K562 (cell line): ENCODE measurements at regions not wholly inside any gene's neighbourhood (a gene's known extent, or its start where the extent isn't known, plus 50 kb on each side); places are given as distances from the start of the nearest gene placed in this dataset.

Experiments
- ADNP ChIP-seq: fragments of 200-800 bp; sonication (Bioruptor generic); IDR thresholded peaks from 2 replicates; pipeline ENCODE4 v1.6.1; 2016; ENCODE audit warnings: missing genetic modification characterization, missing compliant biosample characterization
- ATF7 ChIP-seq: fragments of 450-650 bp; IDR thresholded peaks from 2 replicates; pipeline ENCODE4 v1.7.1; 2014; ENCODE audit warnings: mild to moderate bottlenecking, moderate library complexity
- BMI1 ChIP-seq: fragments of 150-350 bp; IDR thresholded peaks from 2 replicates; pipeline ENCODE4 v1.6.1; 2014; ENCODE audit warnings: low read length
- CREM ChIP-seq: IDR thresholded peaks from 2 replicates; pipeline ENCODE4 v1.6.1; 2014; ENCODE audit warnings: antibody characterized with exemption, low read depth
- DIDO1 ChIP-seq: fragments of 450-650 bp; IDR thresholded peaks from 2 replicates; pipeline ENCODE4 v1.6.1; 2016; ENCODE audit warnings: low read depth, missing biosample characterization, missing genetic modification characterization
- ETV6 ChIP-seq, 3 experiments: fragments of 150-350 bp in 1 of 3; sonication (generic) in 1 of 3; formaldehyde crosslinking in 1 of 3; IDR thresholded peaks; 2 replicates each; pipeline versions ENCODE4 v1.6.1 to v1.8.0; 2014 to 2022; ENCODE audit warnings: borderline replicate concordance in 2 of 3, low read depth in 2 of 3, antibody characterized with exemption in 1 of 3, low read length in 1 of 3, mild to moderate bottlenecking in 1 of 3, missing genetic modification reagents in 1 of 3
- FOSL1 ChIP-seq: fragments of 200-800 bp; sonication (Bioruptor generic); conservative IDR thresholded peaks from 2 replicates; pipeline ENCODE4 v1.6.1; 2016; ENCODE audit warnings: missing genetic modification characterization, missing compliant biosample characterization
- FOXJ3 ChIP-seq: sonication (generic); formaldehyde crosslinking; IDR thresholded peaks from 2 replicates; pipeline ENCODE4 v1.4.0; 2020; ENCODE audit warnings: mild to moderate bottlenecking, missing genetic modification reagents
- GTF2E2 ChIP-seq: fragments of 200-800 bp; sonication (Bioruptor generic); IDR thresholded peaks from 2 replicates; pipeline ENCODE4 v1.6.1; 2016; ENCODE audit warnings: missing genetic modification characterization, missing compliant biosample characterization
- HDAC8 ChIP-seq: fragments of 450-650 bp; IDR thresholded peaks from 2 replicates; pipeline ENCODE4 v1.6.1; 2016; ENCODE audit warnings: mild to moderate bottlenecking, missing genetic modification characterization, moderate library complexity, missing compliant biosample characterization
- HINFP ChIP-seq: fragments of 450-650 bp; conservative IDR thresholded peaks from 2 replicates; pipeline ENCODE4 v1.6.1; 2016; ENCODE audit warnings: missing genetic modification characterization, low read depth, mild to moderate bottlenecking, control low read depth, missing compliant biosample characterization
- ILF3 ChIP-seq: fragments of 450-650 bp; IDR thresholded peaks from 2 replicates; pipeline ENCODE4 v1.6.1; 2018; ENCODE audit warnings: antibody characterized with exemption, mild to moderate bottlenecking, moderate library complexity, borderline replicate concordance
- KAT8 ChIP-seq: fragments of 450-650 bp; IDR thresholded peaks from 2 replicates; pipeline ENCODE4 v1.6.1; 2016; ENCODE audit warnings: low read depth, mild to moderate bottlenecking
- KDM4B ChIP-seq, 2 experiments: fragments of 450-650 bp in 1 of 2; sonication (generic) in 1 of 2; IDR thresholded peaks; 2 replicates each; pipeline ENCODE4 v1.6.1; 2016 to 2017; ENCODE audit warnings: borderline replicate concordance in 2 of 2, antibody characterized with exemption in 1 of 2, low read depth in 1 of 2, mild to moderate bottlenecking in 1 of 2
- NCOR1 ChIP-seq: fragments of 450-650 bp; IDR thresholded peaks from 2 replicates; pipeline ENCODE4 v1.6.1; 2016; ENCODE audit warnings: mild to moderate bottlenecking, moderate library complexity
- RBBP5 ChIP-seq: fragments of 200-600 bp; sonication (generic); IDR thresholded peaks from 2 replicates; pipeline ENCODE4 v1.6.1; 2012; ENCODE audit warnings: borderline replicate concordance, mild to moderate bottlenecking, low read length, control low read depth, inconsistent platforms; ENCODE audit not compliant: insufficient read depth, poor library complexity, severe bottlenecking
- RBM34 ChIP-seq: fragments of 200-400 bp; formaldehyde crosslinking; IDR thresholded peaks from 2 replicates; pipeline ENCODE4 v1.6.1; 2018; ENCODE audit warnings: low read length, borderline replicate concordance; ENCODE audit not compliant: insufficient read depth
- RBM39 ChIP-seq: fragments of 200-400 bp; formaldehyde crosslinking; optimal IDR thresholded peaks from 2 replicates; pipeline ENCODE3; 2018; ENCODE audit warnings: low read depth, low read length
- TOE1 ChIP-seq, 2 experiments: fragments of 450-650 bp in 1 of 2; sonication (generic) in 1 of 2; formaldehyde crosslinking in 1 of 2; IDR thresholded peaks; 2 replicates each; pipeline versions ENCODE4 v1.7.1 to v1.8.0; 2016 to 2022; ENCODE audit warnings: borderline replicate concordance in 2 of 2, mild to moderate bottlenecking in 2 of 2, antibody characterized with exemption in 1 of 2, inconsistent platforms in 1 of 2, low read depth in 1 of 2, missing genetic modification reagents in 1 of 2, moderate library complexity in 1 of 2
- YY1 ChIP-seq, 3 experiments: IDR thresholded peaks; 2 replicates each; pipeline ENCODE4 v1.6.1; 2011; ENCODE audit warnings: low read length in 2 of 3, mild to moderate bottlenecking in 2 of 3, moderate library complexity in 2 of 3, borderline replicate concordance in 1 of 3, control low read depth in 1 of 3, low read depth in 1 of 3; ENCODE audit not compliant: insufficient read depth in 3 of 3, insufficient replicate concordance in 2 of 3, control insufficient read depth in 1 of 3, insufficient read length in 1 of 3; ENCODE audit errors: extremely low read depth in 1 of 3
- ZNF212 ChIP-seq: fragments of 450-650 bp; formaldehyde crosslinking; IDR thresholded peaks from 2 replicates; pipeline ENCODE4 v1.4.0; 2020; ENCODE audit warnings: mild to moderate bottlenecking
- ZNF780A ChIP-seq: fragments of 250-450 bp; sonication (Bioruptor Pico); IDR thresholded peaks from 2 replicates; pipeline ENCODE4 v1.5.0; 2021; ENCODE audit warnings: mild to moderate bottlenecking
- ZNF785 ChIP-seq: fragments of 250-450 bp; sonication (Bioruptor Pico); IDR thresholded peaks from 2 replicates; pipeline ENCODE4 v1.4.0; 2020; ENCODE audit warnings: mild to moderate bottlenecking
- TF ChIP-seq, protein P1 (sequence below): fragments of 250-450 bp; sonication (Bioruptor Pico); IDR thresholded peaks from 2 replicates; pipeline ENCODE4 v1.6.1; 2021; ENCODE audit warnings: mild to moderate bottlenecking

GRCh38 chr9:108093773-108094675 is 604.5 kb upstream of the KLF4 start (continued):
- no peak for TF ChIP-seq DIDO1 (tag)
- no peak for TF ChIP-seq HDAC8 (tag)
- no peak for TF ChIP-seq ZNF780A (CRISPR knock-in tag)
- TF ChIP-seq, protein P1, sequence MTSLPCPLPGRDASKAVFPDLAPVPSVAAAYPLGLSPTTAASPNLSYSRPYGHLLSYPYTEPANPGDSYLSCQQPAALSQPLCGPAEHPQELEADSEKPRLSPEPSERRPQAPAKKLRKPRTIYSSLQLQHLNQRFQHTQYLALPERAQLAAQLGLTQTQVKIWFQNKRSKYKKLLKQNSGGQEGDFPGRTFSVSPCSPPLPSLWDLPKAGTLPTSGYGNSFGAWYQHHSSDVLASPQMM (CRISPR knock-in tag), result no peak
- no peak for TF ChIP-seq ADNP (tag)
- TF ChIP-seq ATF7, result peak; percentile 88
- TF ChIP-seq YY1 (IDR thresholded peaks at IDR 0.05; ENCODE audit: borderline replicate concordance in 1 of 3, control insufficient read depth in 1 of 3, extremely low read depth in 1 of 3, insufficient read depth in 3 of 3, insufficient read length in 1 of 3, insufficient replicate concordance in 2 of 3, low read depth in 1 of 3, low read length in 2 of 3), result peak in 1 of 3 experiments; percentile 48
- TF ChIP-seq RBM34, result no peak
- TF ChIP-seq CREM, result peak; percentile 72
- no peak for TF ChIP-seq HINFP (tag)
- TF ChIP-seq ZNF212 (CRISPR knock-in tag), result no peak
- TF ChIP-seq BMI1, result no peak
- peak in 1 of 2 experiments; percentile 78; a peak in 1 of 4 replicates for TF ChIP-seq ETV6 (IDR thresholded peaks at IDR 0.05; ENCODE audit: borderline replicate concordance in 1 of 2, low read depth in 2 of 2, low read length in 1 of 2)
- TF ChIP-seq ETV6 (CRISPR knock-in tag; IDR thresholded peaks at IDR 0.05; ENCODE audit: borderline replicate concordance), result no peak
- peak; percentile 99 for TF ChIP-seq NCOR1
- TF ChIP-seq TOE1 (IDR thresholded peaks at IDR 0.05; ENCODE audit: borderline replicate concordance), result no peak
- no peak for TF ChIP-seq TOE1 (CRISPR knock-in tag; IDR thresholded peaks at IDR 0.05; ENCODE audit: borderline replicate concordance, low read depth)
- peak; percentile 68; the same call in 1 of the 2 replicates for TF ChIP-seq GTF2E2 (tag)
- TF ChIP-seq ILF3, result peak; percentile 97
- TF ChIP-seq RBM39, result no peak
- no peak for TF ChIP-seq KAT8
- TF ChIP-seq ZNF785 (CRISPR knock-in tag), result no peak
- no peak for TF ChIP-seq KDM4B (IDR thresholded peaks at IDR 0.05; ENCODE audit: borderline replicate concordance in 2 of 2, low read depth in 1 of 2)
- TF ChIP-seq FOXJ3 (CRISPR knock-in tag), result no peak
- peak; percentile 100 for TF ChIP-seq FOSL1 (tag)
- TF ChIP-seq RBBP5, result peak; percentile 96
